Neural crest cell (in vitro differentiated cells): ENCODE measurements at regions not wholly inside any gene's neighbourhood (a gene's known extent, or its start where the extent isn't known, plus 50 kb on each side); places are given as distances from the start of the nearest gene placed in this dataset.

ENCODE experiments used
- DNase-seq: peaks from one replicate; pipeline ENCODE4 v3.0.0; 2021; ENCODE audit warnings: low read depth, mixed read lengths, low spot score
- H3K27ac Mint-ChIP-seq: one replicate; pipeline ENCODE4 v1.8.0; 2021; ENCODE audit warnings: mild to moderate bottlenecking, mixed read lengths; ENCODE audit not compliant: unreplicated experiment
- H3K27me3 Mint-ChIP-seq: 2 replicates; pipeline ENCODE4 v1.8.0; 2021; ENCODE audit warnings: low read depth, mild to moderate bottlenecking, mixed read lengths
- H3K36me3 Mint-ChIP-seq: 2 replicates; pipeline ENCODE4 v1.8.0; 2021; ENCODE audit warnings: low read depth, mild to moderate bottlenecking, mixed read lengths
- H3K4me1 Mint-ChIP-seq: 2 replicates; pipeline ENCODE4 v1.8.0; 2021; ENCODE audit warnings: mixed read lengths
- H3K4me3 Mint-ChIP-seq: one replicate; pipeline ENCODE4 v1.8.0; 2021; ENCODE audit warnings: mild to moderate bottlenecking, mixed read lengths
- H3K9me3 Mint-ChIP-seq: 2 replicates; pipeline ENCODE4 v1.8.0; 2021; ENCODE audit warnings: mixed read lengths
- CTCF ChIP-seq: fragments of 200-600 bp; sonication (generic); conservative IDR thresholded peaks from 2 replicates; pipeline ENCODE4 v1.5.0; 2021; ENCODE audit warnings: antibody characterized with exemption, mild to moderate bottlenecking

GRCh38 chr21:22125581-22125980, 1127.4 kb downstream of the NCAM2 start:
- peaks cover 4% of the 10 kb centered on the region for H3K9me3 Mint-ChIP-seq
- no peaks in the 10 kb centered on the region for H3K4me1 Mint-ChIP-seq
- no peak for DNase-seq
- H3K27ac Mint-ChIP-seq: no peak overlapping the region
- no peaks in the 10 kb centered on the region for H3K36me3 Mint-ChIP-seq
- H3K4me3 Mint-ChIP-seq: no peak overlapping the region
- H3K27me3 Mint-ChIP-seq: no peaks in the 10 kb centered on the region
- no peak for TF ChIP-seq CTCF

GRCh38 chr21:22128671-22129070, 1130.5 kb downstream of the NCAM2 start:
- Mint-ChIP-seq H3K4me3 (no peak overlapping the region), H3K36me3 (no peaks in the 10 kb centered on the region), H3K27ac (no peak overlapping the region), H3K27me3 (no peaks in the 10 kb centered on the region), H3K9me3 (peaks cover 2% of the 10 kb centered on the region), H3K4me1 (no peaks in the 10 kb centered on the region)
- no peak for DNase-seq
- TF ChIP-seq CTCF: no peak

GRCh38 chr21:22132358-22133071, 1134.3 kb downstream of the NCAM2 start:
- H3K27me3 Mint-ChIP-seq: no peaks in the 10 kb centered on the region
- no peak for TF ChIP-seq CTCF
- DNase-seq: no peak
- no peak overlapping the region for H3K4me3 Mint-ChIP-seq
- no peaks in the 10 kb centered on the region for H3K36me3 Mint-ChIP-seq
- no peaks in the 10 kb centered on the region for H3K9me3 Mint-ChIP-seq
- H3K4me1 Mint-ChIP-seq: no peaks in the 10 kb centered on the region
- H3K27ac Mint-ChIP-seq: no peak overlapping the region

GRCh38 chr21:22136740-22137139, 1138.5 kb downstream of the NCAM2 start:
- H3K4me3 Mint-ChIP-seq: no peak overlapping the region
- no peaks in the 10 kb centered on the region for H3K4me1 Mint-ChIP-seq
- H3K9me3 Mint-ChIP-seq: no peaks in the 10 kb centered on the region
- no peaks in the 10 kb centered on the region for H3K27me3 Mint-ChIP-seq
- no peak overlapping the region for H3K27ac Mint-ChIP-seq
- no peak for DNase-seq
- no peak for TF ChIP-seq CTCF
- H3K36me3 Mint-ChIP-seq: no peaks in the 10 kb centered on the region

GRCh38 chr21:22138297-22139016, 1140.2 kb downstream of the NCAM2 start:
- H3K27me3 Mint-ChIP-seq: no peaks in the 10 kb centered on the region
- no peak overlapping the region for H3K4me3 Mint-ChIP-seq
- H3K27ac Mint-ChIP-seq: no peak overlapping the region
- DNase-seq: no peak
- no peak for TF ChIP-seq CTCF
- H3K9me3 Mint-ChIP-seq: no peaks in the 10 kb centered on the region
- H3K4me1 Mint-ChIP-seq: no peaks in the 10 kb centered on the region
- no peaks in the 10 kb centered on the region for H3K36me3 Mint-ChIP-seq
